IMR-90 (cell line): ENCODE measurements at regions not wholly inside any gene's neighbourhood (a gene's known extent, or its start where the extent isn't known, plus 50 kb on each side); places are given as distances from the start of the nearest gene placed in this dataset.

Source experiments
- ATAC-seq: fragments of 200-7000 bp; cut with Tn5 transposase; 2 replicates; pipeline ENCODE4 v1.9.1; 2020; ENCODE audit warnings: low read depth, mild to moderate bottlenecking, moderate library complexity
- BruUV-seq: library from RNA; stranded (reverse); fragments of 400-500 nt; replicated peaks from 2 replicates; lab custom pipeline; 2021; lab: Mats Ljungman, UMichigan
- CTCF ChIA-PET: fragments of 300-600 bp; formaldehyde crosslinking; extraction: SDS; loops from one replicate; lab custom pipeline; 2021; ENCODE audit warnings: antibody characterized with exemption; lab: Yijun Ruan, JAX
- POLR2A ChIA-PET: fragments of 300-600 bp; sonication (Branson Sonifier 250); formaldehyde crosslinking; loops from one replicate; lab custom pipeline; 2022; ENCODE audit warnings: antibody characterized with exemption; ENCODE audit not compliant: unreplicated experiment; lab: Charles Lee
- DNase-seq: peaks from one replicate; pipeline ENCODE4 v3.0.0; 2013
- H2AFZ ChIP-seq: replicated peaks from 2 replicates; pipeline ENCODE3; 2013; ENCODE audit warnings: low read length, mild to moderate bottlenecking; ENCODE audit not compliant: poor library complexity
- H2AK5ac ChIP-seq: 2 replicates; pipeline ENCODE4 v1.6.1; 2013; ENCODE audit warnings: low read depth, low read length, inconsistent platforms
- H2AK9ac ChIP-seq: replicated peaks from 2 replicates; pipeline ENCODE3; 2013; ENCODE audit warnings: mild to moderate bottlenecking, low read depth, low read length, moderate library complexity; ENCODE audit not compliant: poor library complexity
- H2BK120ac ChIP-seq: 2 replicates; pipeline ENCODE4 v1.6.1; 2013; ENCODE audit warnings: low read depth, low read length, inconsistent platforms
- H2BK15ac ChIP-seq: 3 replicates; pipeline ENCODE4 v1.6.1; 2013; ENCODE audit warnings: low read depth, low read length, inconsistent platforms
- H2BK20ac ChIP-seq: 2 replicates; pipeline ENCODE4 v1.6.1; 2013; ENCODE audit warnings: low read depth, mild to moderate bottlenecking, inconsistent platforms, low read length, moderate library complexity
- H2BK5ac ChIP-seq: 2 replicates; pipeline ENCODE4 v1.6.1; 2013; ENCODE audit warnings: mild to moderate bottlenecking, low read depth, low read length, inconsistent platforms; ENCODE audit not compliant: poor library complexity, severe bottlenecking
- H3K14ac ChIP-seq: replicated peaks from 2 replicates; pipeline ENCODE4 v1.6.1; 2013; ENCODE audit warnings: low read depth, low read length, inconsistent platforms
- H3K18ac ChIP-seq: 2 replicates; pipeline ENCODE4 v1.6.1; 2013; ENCODE audit warnings: low read depth, low read length, control low read depth
- H3K23ac ChIP-seq: 2 replicates; pipeline ENCODE4 v1.6.1; 2013; ENCODE audit warnings: low read depth, low read length, inconsistent platforms
- H3K27ac ChIP-seq: 2 replicates; pipeline ENCODE4 v1.5.1; 2013; ENCODE audit warnings: mild to moderate bottlenecking, control low read depth, low read length; ENCODE audit not compliant: insufficient read depth
- H3K27me3 ChIP-seq: 2 replicates; pipeline ENCODE4 v1.6.1; 2013; ENCODE audit warnings: low read length; ENCODE audit not compliant: control insufficient read depth, insufficient read depth
- H3K36me3 ChIP-seq: 2 replicates; pipeline ENCODE4 v1.6.1; 2013; ENCODE audit warnings: low read length, mixed read lengths; ENCODE audit not compliant: control insufficient read depth, insufficient read depth
- H3K4ac ChIP-seq: 2 replicates; pipeline ENCODE4 v1.6.1; 2013; ENCODE audit warnings: low read depth, low read length, inconsistent platforms
- H3K4me1 ChIP-seq: 2 replicates; pipeline ENCODE4 v1.6.1; 2013; ENCODE audit warnings: low read length, mixed read lengths; ENCODE audit not compliant: control insufficient read depth, insufficient read depth
- H3K4me2 ChIP-seq: 2 replicates; pipeline ENCODE4 v1.6.1; 2013; ENCODE audit warnings: low read depth, mild to moderate bottlenecking, control low read depth, low read length, moderate library complexity
- H3K4me3 ChIP-seq: 2 replicates; pipeline ENCODE4 v1.5.1; 2013; ENCODE audit warnings: low read depth, mild to moderate bottlenecking, control low read depth, low read length, moderate library complexity; ENCODE audit not compliant: insufficient read depth
- H3K56ac ChIP-seq: 2 replicates; pipeline ENCODE4 v1.6.1; 2013; ENCODE audit warnings: low read length, inconsistent platforms; ENCODE audit not compliant: insufficient read depth; ENCODE audit errors: extremely low read depth
- H3K79me1 ChIP-seq, 2 experiments: 2 replicates each; pipeline ENCODE4 v1.6.1; 2013; ENCODE audit warnings: low read length in 2 of 2, inconsistent platforms in 1 of 2, low read depth in 1 of 2
- H3K9ac ChIP-seq: 2 replicates; pipeline ENCODE4 v1.6.1; 2013; ENCODE audit warnings: low read depth, low read length, control low read depth
- H3K9me1 ChIP-seq: 2 replicates; pipeline ENCODE4 v1.6.1; 2013; ENCODE audit warnings: low read length, inconsistent platforms; ENCODE audit not compliant: insufficient read depth
- H3K9me3 ChIP-seq: 2 replicates; pipeline ENCODE4 v1.6.1; 2013; ENCODE audit warnings: low read length; ENCODE audit not compliant: control insufficient read depth, insufficient read depth
- H4K20me1 ChIP-seq: 2 replicates; pipeline ENCODE4 v1.6.1; 2013; ENCODE audit warnings: low read length, inconsistent platforms; ENCODE audit not compliant: insufficient read depth
- H4K5ac ChIP-seq: 2 replicates; pipeline ENCODE4 v1.6.1; 2013; ENCODE audit warnings: mild to moderate bottlenecking, low read depth, low read length, control low read depth
- H4K8ac ChIP-seq, 2 experiments: 2 replicates each; pipeline ENCODE4 v1.6.1; 2013; ENCODE audit warnings: low read depth in 2 of 2, low read length in 2 of 2, control low read depth in 1 of 2, inconsistent platforms in 1 of 2
- H4K91ac ChIP-seq: 2 replicates; pipeline ENCODE4 v1.6.1; 2013; ENCODE audit warnings: low read depth, low read length, inconsistent platforms; ENCODE audit not compliant: insufficient read depth
- BHLHE40 ChIP-seq: fragments of 150-350 bp; IDR thresholded peaks from 2 replicates; pipeline ENCODE4 v1.6.1; 2016; ENCODE audit warnings: mild to moderate bottlenecking, low read depth, low read length
- CEBPB ChIP-seq: IDR thresholded peaks from 2 replicates; pipeline ENCODE4 v1.6.1; 2012; ENCODE audit warnings: low read depth, low read length, improper control_type of control experiment
- CHD1 ChIP-seq: IDR thresholded peaks from 2 replicates; pipeline ENCODE4 v1.6.1; 2012; ENCODE audit warnings: low read depth, low read length, improper control_type of control experiment
- CTCF ChIP-seq: conservative IDR thresholded peaks from 2 replicates; pipeline ENCODE4 v1.5.1; 2012; ENCODE audit warnings: mild to moderate bottlenecking, low read depth, low read length, improper control_type of control experiment
- ELK1 ChIP-seq: fragments of 150-350 bp; IDR thresholded peaks from 2 replicates; pipeline ENCODE4 v1.6.1; 2016; ENCODE audit warnings: low read depth, mild to moderate bottlenecking, low read length, moderate library complexity, borderline replicate concordance
- MAZ ChIP-seq: IDR thresholded peaks from 2 replicates; pipeline ENCODE4 v1.6.1; 2012; ENCODE audit warnings: low read depth, mild to moderate bottlenecking, low read length, improper control_type of control experiment, moderate library complexity, borderline replicate concordance
- MXI1 ChIP-seq: IDR thresholded peaks from 2 replicates; pipeline ENCODE4 v1.6.1; 2012; ENCODE audit warnings: low read depth, mild to moderate bottlenecking, low read length, moderate library complexity, borderline replicate concordance
- NFE2L2 ChIP-seq: fragments of 150-350 bp; IDR thresholded peaks from 2 replicates; pipeline ENCODE4 v1.6.1; 2016; ENCODE audit warnings: low read depth, mild to moderate bottlenecking, low read length
- POLR2A ChIP-seq: IDR thresholded peaks from 2 replicates; pipeline ENCODE4 v1.6.1; 2012; ENCODE audit warnings: mild to moderate bottlenecking, low read depth, low read length
- RAD21 ChIP-seq: IDR thresholded peaks from 2 replicates; pipeline ENCODE4 v1.6.1; 2012; ENCODE audit warnings: low read length, improper control_type of control experiment
- RCOR1 ChIP-seq: IDR thresholded peaks from 2 replicates; pipeline ENCODE4 v1.6.1; 2012; ENCODE audit warnings: mild to moderate bottlenecking, low read length, improper control_type of control experiment; ENCODE audit not compliant: insufficient replicate concordance
- SMC3 ChIP-seq: fragments of 150-350 bp; IDR thresholded peaks from 2 replicates; pipeline ENCODE4 v1.6.1; 2016; ENCODE audit warnings: low read depth, mild to moderate bottlenecking, antibody characterized with exemption, low read length, moderate library complexity
- USF2 ChIP-seq: fragments of 150-350 bp; IDR thresholded peaks from 2 replicates; pipeline ENCODE4 v1.6.1; 2017; ENCODE audit warnings: mild to moderate bottlenecking, antibody characterized with exemption, low read length, low read depth
- WGBS, 2 experiments: methylation state at CpG; one replicate each; pipeline versions ENCODE4 v1.1.5 to v1.1.7; 2013; ENCODE audit warnings: missing lambda C conversion rate in 2 of 2; ENCODE audit not compliant: insufficient read length in 1 of 2; ENCODE audit errors: extremely low coverage in 2 of 2; 5-methylcytosine and 5-hydroxymethylcytosine counted together
- dilution Hi-C: fragments of 300-500 bp; cut with HindIII; formaldehyde crosslinking; loops from one replicate; pipeline ENCODE4 v1.14.3; 2018; ENCODE audit warnings: low sequenced_read_pairs; ENCODE audit not compliant: unreplicated experiment
- in situ Hi-C: fragments of 300-500 bp; cut with MboI; formaldehyde crosslinking; loops from 3 replicates; pipeline ENCODE4 v1.14.3; 2019; ENCODE audit warnings: low sequenced_read_pairs, inconsistent platforms, mixed read lengths
- intact Hi-C: fragments of 100-400 bp; cut with micrococcal nuclease; formaldehyde crosslinking; loops from 2 replicates; pipeline ENCODE4 v1.10.0; 2022

- in situ Hi-C loops (no loop called here), intact Hi-C loops (no loop called here), dilution Hi-C loops (no loop called here)
- no peak overlapping the region for H4K5ac ChIP-seq
- DNase-seq (no peak), ATAC-seq (no peak)
- CTCF ChIA-PET: no interaction called here
- TF ChIP-seq CEBPB (no peak), BHLHE40 (no peak), NFE2L2 (no peak), RCOR1 (no peak), CHD1 (no peak), CTCF (no peak), RAD21 (no peak), ELK1 (no peak), POLR2A (no peak), MXI1 (no peak), SMC3 (no peak), USF2 (no peak), MAZ (no peak)
- no peak overlapping the region for H2AK9ac ChIP-seq
- H4K8ac ChIP-seq: no peak overlapping the region
- no peak overlapping the region for H2AFZ ChIP-seq
- H3K4me2 ChIP-seq: no peak overlapping the region
- no peaks in the 10 kb centered on the region for H3K27me3 ChIP-seq
- H3K9me3 ChIP-seq: no peaks in the 10 kb centered on the region
- no peaks in the 10 kb centered on the region for H3K4me1 ChIP-seq
- H3K79me1 ChIP-seq: no peaks in the 10 kb centered on the region
- no peaks in the 10 kb centered on the region for H4K20me1 ChIP-seq
- no peak overlapping the region for H3K14ac ChIP-seq
- no peak overlapping the region for H3K4me3 ChIP-seq
- H2BK15ac ChIP-seq: no peak overlapping the region
- H3K4ac ChIP-seq: no peak overlapping the region
- BruUV-seq: no TSS peak
- H3K9me1 ChIP-seq: no peaks in the 10 kb centered on the region
- no peak overlapping the region for H3K9ac ChIP-seq
- H3K36me3 ChIP-seq: no peaks in the 10 kb centered on the region
- no peak overlapping the region for H3K27ac ChIP-seq
- no peak overlapping the region for H2AK5ac ChIP-seq
- no peak overlapping the region for H3K23ac ChIP-seq
- no peak overlapping the region for H2BK120ac ChIP-seq
- H2BK20ac ChIP-seq: no peak overlapping the region
- no peak overlapping the region for H3K18ac ChIP-seq
- no CpG with 5 or more reads among the region's 1 CpG for WGBS, 2 experiments
- no peak overlapping the region for H4K91ac ChIP-seq
- H2BK5ac ChIP-seq: no peak overlapping the region
- no peak overlapping the region for H3K56ac ChIP-seq
- POLR2A ChIA-PET: no interaction called here
These were observed 635.1 kb downstream of the EPHA7 start for GRCh38 chr6:92784235-92784634.
